DOHH2 (cell line): ENCODE measurements at regions not wholly inside any gene's neighbourhood (a gene's known extent, or its start where the extent isn't known, plus 50 kb on each side); places are given as distances from the start of the nearest gene placed in this dataset.

Experiments
- H3F3A ChIP-seq: fragments of 200-600 bp; sonication (generic), shearing (Covaris generic); 2 replicates; pipeline ENCODE4 v1.6.0; 2016; ENCODE audit warnings: antibody characterized with exemption, mild to moderate bottlenecking; ENCODE audit not compliant: control insufficient read depth, insufficient read depth
- H3K27ac ChIP-seq: fragments of 200-600 bp; sonication (generic); 2 replicates; pipeline ENCODE4 v1.5.1; 2014; ENCODE audit warnings: low read depth, mild to moderate bottlenecking, low read length, moderate library complexity
- H3K27me3 ChIP-seq: fragments of 200-600 bp; sonication (generic); 2 replicates; pipeline ENCODE4 v1.6.1; 2014; ENCODE audit warnings: mild to moderate bottlenecking, low read length, mixed read lengths; ENCODE audit not compliant: control insufficient read depth
- H3K36me3 ChIP-seq: fragments of 200-600 bp; sonication (generic); 2 replicates; pipeline ENCODE4 v1.6.1; 2014; ENCODE audit warnings: mild to moderate bottlenecking, low read length, moderate library complexity, mixed read lengths; ENCODE audit not compliant: control insufficient read depth
- H3K4me1 ChIP-seq: fragments of 200-600 bp; sonication (generic); 2 replicates; pipeline ENCODE4 v1.6.1; 2014; ENCODE audit warnings: mild to moderate bottlenecking, low read length, mixed read lengths; ENCODE audit not compliant: control insufficient read depth
- H3K4me2 ChIP-seq: fragments of 200-600 bp; sonication (generic); 2 replicates; pipeline ENCODE4 v1.6.0; 2014; ENCODE audit warnings: mild to moderate bottlenecking, low read length, moderate library complexity
- H3K4me3 ChIP-seq: fragments of 200-600 bp; sonication (generic); 2 replicates; pipeline ENCODE4 v1.5.1; 2014; ENCODE audit warnings: mild to moderate bottlenecking, low read length, mixed read lengths
- H3K79me2 ChIP-seq: fragments of 200-600 bp; sonication (generic); 2 replicates; pipeline ENCODE4 v1.6.1; 2014; ENCODE audit warnings: mild to moderate bottlenecking, low read length, mixed read lengths; ENCODE audit not compliant: control insufficient read depth
- H3K9me2 ChIP-seq: fragments of 200-600 bp; sonication (generic); replicated peaks from 2 replicates; pipeline ENCODE4 v1.6.1; 2014; ENCODE audit warnings: mild to moderate bottlenecking, low read length, mixed read lengths; ENCODE audit not compliant: control insufficient read depth
- H3K9me3 ChIP-seq: fragments of 200-600 bp; sonication (generic); 2 replicates; pipeline ENCODE4 v1.6.1; 2014; ENCODE audit warnings: antibody characterized with exemption, low read length, mixed read lengths; ENCODE audit not compliant: control insufficient read depth, insufficient read depth
- H4K20me1 ChIP-seq: fragments of 200-600 bp; sonication (generic); 2 replicates; pipeline ENCODE4 v1.6.0; 2014; ENCODE audit warnings: low read depth, mild to moderate bottlenecking, antibody characterized with exemption, low read length, moderate library complexity; ENCODE audit not compliant: control insufficient read depth, insufficient read depth
- EZH2phosphoT487 ChIP-seq: fragments of 200-600 bp; sonication (generic); IDR thresholded peaks from 2 replicates; pipeline ENCODE4 v1.6.1; 2017; ENCODE audit warnings: borderline replicate concordance, mild to moderate bottlenecking, antibody characterized with exemption, low read length, moderate library complexity, mixed read lengths
- TF ChIP-seq, protein P1 (sequence below): fragments of 200-600 bp; sonication (generic); IDR thresholded peaks from one replicate; pipeline ENCODE4 v1.5.1; 2014; ENCODE audit warnings: antibody characterized with exemption, mild to moderate bottlenecking, low read depth, low read length; ENCODE audit not compliant: poor library complexity, severe bottlenecking

DNA sequence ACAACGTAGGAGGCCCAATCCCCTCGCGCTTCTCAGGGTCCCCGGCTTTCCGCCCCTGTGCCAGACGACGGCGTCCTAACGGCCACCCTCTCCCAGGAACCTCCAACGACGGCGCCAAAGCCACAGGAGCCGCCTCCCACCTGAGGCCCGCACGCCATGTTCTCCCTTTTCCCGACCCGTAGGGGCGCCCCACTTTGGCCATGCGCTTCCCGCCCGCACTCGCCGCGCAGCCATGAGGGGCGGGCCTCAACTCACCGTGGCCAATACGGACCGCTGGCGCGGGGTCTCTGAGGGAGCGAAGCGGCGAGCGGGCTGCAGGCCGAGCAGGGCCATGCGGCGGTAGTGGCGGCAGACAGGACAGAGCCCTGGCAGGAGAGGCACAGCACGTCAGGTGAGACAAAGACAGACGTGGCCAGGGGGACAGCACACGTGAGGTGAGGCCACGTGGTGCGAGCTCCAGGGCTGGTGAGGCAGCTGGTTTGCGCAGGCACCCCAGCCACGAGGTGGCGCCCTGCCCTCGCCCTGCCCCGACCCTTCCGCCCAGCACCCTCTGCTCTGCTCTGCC, 1005.5 kb upstream of the PTPRD start:
- no peaks in the 10 kb centered on the region for H3K27me3 ChIP-seq
- no peaks in the 10 kb centered on the region for H3F3A ChIP-seq
- no peaks in the 10 kb centered on the region for H3K79me2 ChIP-seq
- H3K9me3 ChIP-seq = peaks cover 9% of the 10 kb centered on the region; the same call in 1 of the 2 replicates
- no peak overlapping the region for H3K27ac ChIP-seq
- no peaks in the 10 kb centered on the region for H3K36me3 ChIP-seq
- no peak for TF ChIP-seq EZH2phosphoT487
- TF ChIP-seq, protein P1, sequence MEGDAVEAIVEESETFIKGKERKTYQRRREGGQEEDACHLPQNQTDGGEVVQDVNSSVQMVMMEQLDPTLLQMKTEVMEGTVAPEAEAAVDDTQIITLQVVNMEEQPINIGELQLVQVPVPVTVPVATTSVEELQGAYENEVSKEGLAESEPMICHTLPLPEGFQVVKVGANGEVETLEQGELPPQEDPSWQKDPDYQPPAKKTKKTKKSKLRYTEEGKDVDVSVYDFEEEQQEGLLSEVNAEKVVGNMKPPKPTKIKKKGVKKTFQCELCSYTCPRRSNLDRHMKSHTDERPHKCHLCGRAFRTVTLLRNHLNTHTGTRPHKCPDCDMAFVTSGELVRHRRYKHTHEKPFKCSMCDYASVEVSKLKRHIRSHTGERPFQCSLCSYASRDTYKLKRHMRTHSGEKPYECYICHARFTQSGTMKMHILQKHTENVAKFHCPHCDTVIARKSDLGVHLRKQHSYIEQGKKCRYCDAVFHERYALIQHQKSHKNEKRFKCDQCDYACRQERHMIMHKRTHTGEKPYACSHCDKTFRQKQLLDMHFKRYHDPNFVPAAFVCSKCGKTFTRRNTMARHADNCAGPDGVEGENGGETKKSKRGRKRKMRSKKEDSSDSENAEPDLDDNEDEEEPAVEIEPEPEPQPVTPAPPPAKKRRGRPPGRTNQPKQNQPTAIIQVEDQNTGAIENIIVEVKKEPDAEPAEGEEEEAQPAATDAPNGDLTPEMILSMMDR = no peak
- no peak overlapping the region for H3K4me2 ChIP-seq
- no peaks in the 10 kb centered on the region for H3K4me1 ChIP-seq
- no peaks in the 10 kb centered on the region for H4K20me1 ChIP-seq
- no peak overlapping the region for H3K4me3 ChIP-seq
- H3K9me2 ChIP-seq = no peaks in the 10 kb centered on the region

DNA sequence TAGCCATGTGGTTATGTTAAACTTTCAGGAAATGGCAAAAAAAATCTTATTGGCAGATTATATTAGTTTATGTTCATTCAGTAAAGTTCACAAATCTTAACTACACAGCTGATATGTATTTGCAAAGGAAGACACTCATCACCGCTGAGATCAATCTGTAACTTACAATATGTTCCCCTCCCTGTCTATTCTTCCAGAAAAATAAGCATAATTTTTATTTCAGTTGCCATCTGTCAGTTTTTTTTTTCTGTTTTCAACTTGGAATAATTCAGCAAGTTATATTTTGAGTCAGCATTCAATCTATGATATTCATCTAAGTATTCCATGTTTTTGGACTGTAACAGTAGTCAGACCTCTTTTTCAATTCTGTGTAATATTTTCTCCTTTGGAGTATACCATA, 1019.9 kb upstream of the PTPRD start:
- Histone ChIP-seq H3K4me1 (no peaks in the 10 kb centered on the region), H3K27me3 (no peaks in the 10 kb centered on the region)

DNA sequence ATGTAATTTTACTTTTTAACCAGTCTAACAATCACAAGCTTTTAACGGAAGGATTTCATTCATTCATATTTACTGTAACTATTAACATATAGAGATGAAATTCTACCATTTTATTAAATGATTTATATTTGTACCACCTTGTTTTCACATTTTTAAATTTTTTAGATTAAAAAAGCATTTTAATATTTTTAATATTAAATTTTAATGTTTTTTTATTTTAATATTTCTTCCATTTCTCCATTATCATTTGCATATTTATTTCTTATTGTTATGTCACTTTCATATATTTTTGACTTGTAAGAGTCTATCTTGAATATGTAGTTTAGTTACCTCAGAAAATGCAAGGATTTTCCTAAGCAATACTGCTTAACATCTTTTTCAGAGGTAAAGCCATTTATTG, 1034.0 kb upstream of the PTPRD start:
- no peaks in the 10 kb centered on the region for H3K27me3 ChIP-seq
- no peak overlapping the region for H3K4me2 ChIP-seq
- no peaks in the 10 kb centered on the region for H3K79me2 ChIP-seq
- no peaks in the 10 kb centered on the region for H3F3A ChIP-seq
- no peaks in the 10 kb centered on the region for H3K4me1 ChIP-seq
- H3K27ac ChIP-seq = no peak overlapping the region
- no peaks in the 10 kb centered on the region; the same call in 1 of the 2 replicates for H3K9me3 ChIP-seq
- no peaks in the 10 kb centered on the region for H3K9me2 ChIP-seq
- TF ChIP-seq, protein P1 = no peak
- no peak for TF ChIP-seq EZH2phosphoT487
- no peaks in the 10 kb centered on the region for H4K20me1 ChIP-seq
- H3K4me3 ChIP-seq = no peak overlapping the region
- H3K36me3 ChIP-seq = no peaks in the 10 kb centered on the region

More for the DNA sequence above, 1019.9 kb upstream of the PTPRD start:
- no peaks in the 10 kb centered on the region for H3K36me3 ChIP-seq
- no peak overlapping the region for H3K27ac ChIP-seq
- no peak overlapping the region for H3K4me3 ChIP-seq
- TF ChIP-seq, protein P1 = no peak
- TF ChIP-seq EZH2phosphoT487 = no peak
- H3F3A ChIP-seq = no peaks in the 10 kb centered on the region
- H3K4me2 ChIP-seq = no peak overlapping the region
- H3K9me2 ChIP-seq = no peaks in the 10 kb centered on the region
- H3K9me3 ChIP-seq = no peaks in the 10 kb centered on the region
- no peaks in the 10 kb centered on the region for H3K79me2 ChIP-seq
- no peaks in the 10 kb centered on the region for H4K20me1 ChIP-seq
